Liver (tissue), 3 donors: ENCODE measurements at regions not wholly inside any gene's neighbourhood (a gene's known extent, or its start where the extent isn't known, plus 50 kb on each side); places are given as distances from the start of the nearest gene placed in this dataset.

ENCODE experiments used
- EGR1 ChIP-seq, 2 donors: IDR thresholded peaks; 2 replicates each; pipeline ENCODE4 v1.6.1; 2016 to 2018; ENCODE audit warnings: antibody characterized with exemption in 2 of 2, low read depth in 2 of 2
- FOXA1 ChIP-seq: IDR thresholded peaks from 2 replicates; pipeline ENCODE4 v1.6.1; 2016; ENCODE audit warnings: antibody characterized with exemption
- GABPA ChIP-seq, 2 donors: IDR thresholded peaks in 1 of 2; conservative IDR thresholded peaks in 1 of 2; 2 replicates each; pipeline ENCODE4 v1.6.1; 2016; ENCODE audit warnings: antibody characterized with exemption in 2 of 2, mild to moderate bottlenecking in 1 of 2, moderate library complexity in 1 of 2
- JUND ChIP-seq, 2 donors: IDR thresholded peaks; 2 replicates each; pipeline ENCODE4 v1.6.1; 2016; ENCODE audit warnings: antibody characterized with exemption in 2 of 2
- RXRA ChIP-seq, 2 donors: IDR thresholded peaks; 2 replicates each; pipeline ENCODE4 v1.6.1; 2017 to 2018; ENCODE audit warnings: antibody characterized with exemption in 2 of 2, mild to moderate bottlenecking in 1 of 2
- TF ChIP-seq, protein P1 (sequence below): fragments of 150-350 bp; IDR thresholded peaks from 2 replicates; pipeline ENCODE4 v1.5.1; 2017; ENCODE audit warnings: improper control_type of control experiment, low read depth, low read length; ENCODE audit not compliant: missing input control
- TF ChIP-seq, protein P2 (sequence below): IDR thresholded peaks from 2 replicates; pipeline ENCODE4 v1.6.1; 2016; ENCODE audit warnings: antibody characterized with exemption, mild to moderate bottlenecking
- donor health status: healthy.
- donor health status: healthy.

GRCh38 chr7:18413447-18413846 lies 82.1 kb upstream of the HDAC9 start:
- TF ChIP-seq FOXA1 = no peak
- TF ChIP-seq GABPA (IDR thresholded peaks at IDR 0.05 in 1 of 2, conservative IDR thresholded peaks at IDR 0.05 in 1 of 2) = no peak
- TF ChIP-seq, protein P1, sequence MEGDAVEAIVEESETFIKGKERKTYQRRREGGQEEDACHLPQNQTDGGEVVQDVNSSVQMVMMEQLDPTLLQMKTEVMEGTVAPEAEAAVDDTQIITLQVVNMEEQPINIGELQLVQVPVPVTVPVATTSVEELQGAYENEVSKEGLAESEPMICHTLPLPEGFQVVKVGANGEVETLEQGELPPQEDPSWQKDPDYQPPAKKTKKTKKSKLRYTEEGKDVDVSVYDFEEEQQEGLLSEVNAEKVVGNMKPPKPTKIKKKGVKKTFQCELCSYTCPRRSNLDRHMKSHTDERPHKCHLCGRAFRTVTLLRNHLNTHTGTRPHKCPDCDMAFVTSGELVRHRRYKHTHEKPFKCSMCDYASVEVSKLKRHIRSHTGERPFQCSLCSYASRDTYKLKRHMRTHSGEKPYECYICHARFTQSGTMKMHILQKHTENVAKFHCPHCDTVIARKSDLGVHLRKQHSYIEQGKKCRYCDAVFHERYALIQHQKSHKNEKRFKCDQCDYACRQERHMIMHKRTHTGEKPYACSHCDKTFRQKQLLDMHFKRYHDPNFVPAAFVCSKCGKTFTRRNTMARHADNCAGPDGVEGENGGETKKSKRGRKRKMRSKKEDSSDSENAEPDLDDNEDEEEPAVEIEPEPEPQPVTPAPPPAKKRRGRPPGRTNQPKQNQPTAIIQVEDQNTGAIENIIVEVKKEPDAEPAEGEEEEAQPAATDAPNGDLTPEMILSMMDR = no peak
- TF ChIP-seq RXRA (IDR thresholded peaks at IDR 0.05) = no peak
- TF ChIP-seq JUND (IDR thresholded peaks at IDR 0.05) = no peak
- TF ChIP-seq, protein P2, sequence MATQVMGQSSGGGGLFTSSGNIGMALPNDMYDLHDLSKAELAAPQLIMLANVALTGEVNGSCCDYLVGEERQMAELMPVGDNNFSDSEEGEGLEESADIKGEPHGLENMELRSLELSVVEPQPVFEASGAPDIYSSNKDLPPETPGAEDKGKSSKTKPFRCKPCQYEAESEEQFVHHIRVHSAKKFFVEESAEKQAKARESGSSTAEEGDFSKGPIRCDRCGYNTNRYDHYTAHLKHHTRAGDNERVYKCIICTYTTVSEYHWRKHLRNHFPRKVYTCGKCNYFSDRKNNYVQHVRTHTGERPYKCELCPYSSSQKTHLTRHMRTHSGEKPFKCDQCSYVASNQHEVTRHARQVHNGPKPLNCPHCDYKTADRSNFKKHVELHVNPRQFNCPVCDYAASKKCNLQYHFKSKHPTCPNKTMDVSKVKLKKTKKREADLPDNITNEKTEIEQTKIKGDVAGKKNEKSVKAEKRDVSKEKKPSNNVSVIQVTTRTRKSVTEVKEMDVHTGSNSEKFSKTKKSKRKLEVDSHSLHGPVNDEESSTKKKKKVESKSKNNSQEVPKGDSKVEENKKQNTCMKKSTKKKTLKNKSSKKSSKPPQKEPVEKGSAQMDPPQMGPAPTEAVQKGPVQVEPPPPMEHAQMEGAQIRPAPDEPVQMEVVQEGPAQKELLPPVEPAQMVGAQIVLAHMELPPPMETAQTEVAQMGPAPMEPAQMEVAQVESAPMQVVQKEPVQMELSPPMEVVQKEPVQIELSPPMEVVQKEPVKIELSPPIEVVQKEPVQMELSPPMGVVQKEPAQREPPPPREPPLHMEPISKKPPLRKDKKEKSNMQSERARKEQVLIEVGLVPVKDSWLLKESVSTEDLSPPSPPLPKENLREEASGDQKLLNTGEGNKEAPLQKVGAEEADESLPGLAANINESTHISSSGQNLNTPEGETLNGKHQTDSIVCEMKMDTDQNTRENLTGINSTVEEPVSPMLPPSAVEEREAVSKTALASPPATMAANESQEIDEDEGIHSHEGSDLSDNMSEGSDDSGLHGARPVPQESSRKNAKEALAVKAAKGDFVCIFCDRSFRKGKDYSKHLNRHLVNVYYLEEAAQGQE = no peak
- TF ChIP-seq EGR1 (IDR thresholded peaks at IDR 0.05; ENCODE audit: low read depth in 2 of 2) = no peak
